ENCODE measurements at regions not wholly inside any gene's neighbourhood (a gene's known extent, or its start where the extent isn't known, plus 50 kb on each side); places are given as distances from the start of the nearest gene placed in this dataset.

DNA sequence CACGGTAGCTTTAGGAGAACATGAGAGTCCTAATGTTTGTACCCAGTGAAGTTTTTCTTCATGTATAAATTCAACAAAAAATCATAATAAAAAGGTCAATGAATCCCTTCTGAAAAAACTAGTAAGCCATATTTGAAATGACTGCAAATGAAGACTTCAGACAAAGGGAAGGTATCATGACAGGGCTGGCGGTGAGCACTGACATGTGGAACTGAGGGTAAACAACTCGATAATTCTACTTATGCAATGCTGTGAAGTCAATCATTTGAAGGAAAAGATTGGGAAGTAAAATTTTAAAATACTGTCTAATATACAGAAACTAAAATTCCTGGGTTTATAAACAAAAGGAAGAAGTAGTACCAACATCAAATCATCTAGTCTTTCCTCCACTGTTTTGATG is 190.2 kb upstream of the COPS8 start:
- Histone ChIP-seq H3K79me2 (ENCODE audit: control insufficient read depth, insufficient read depth, low read length) (no peaks in the 10 kb centered on the region), H3K4me2 (ENCODE audit: extremely low read depth, insufficient read depth, low read length) (no peak overlapping the region), H3K9me3 (ENCODE audit: control insufficient read depth, insufficient read depth, low read depth, low read length) (no peaks in the 10 kb centered on the region), H2AFZ (ENCODE audit: low read length) (no peak overlapping the region), H3K4me3 (replicated peaks in 1 of 4; ENCODE audit: control extremely low read depth in 1 of 4, insufficient read depth in 1 of 4, low read depth in 3 of 4, low read length in 4 of 4) (no peak overlapping the region), H3K36me3 (ENCODE audit: control insufficient read depth, insufficient read depth, low read length) (no peaks in the 10 kb centered on the region), H3K27me3 (ENCODE audit: control insufficient read depth, insufficient read depth, low read length) (no peaks in the 10 kb centered on the region), H3K27ac (ENCODE audit: insufficient read depth, low read length) (no peak overlapping the region), H3K9ac (ENCODE audit: insufficient read depth, low read length) (no peak overlapping the region), H4K20me1 (ENCODE audit: control insufficient read depth, extremely low read depth, insufficient read depth, low read length) (no peaks in the 10 kb centered on the region), H3K4me1 (ENCODE audit: control insufficient read depth, extremely low read depth, insufficient read depth, low read length) (no peaks in the 10 kb centered on the region)
- TF ChIP-seq, protein P1, sequence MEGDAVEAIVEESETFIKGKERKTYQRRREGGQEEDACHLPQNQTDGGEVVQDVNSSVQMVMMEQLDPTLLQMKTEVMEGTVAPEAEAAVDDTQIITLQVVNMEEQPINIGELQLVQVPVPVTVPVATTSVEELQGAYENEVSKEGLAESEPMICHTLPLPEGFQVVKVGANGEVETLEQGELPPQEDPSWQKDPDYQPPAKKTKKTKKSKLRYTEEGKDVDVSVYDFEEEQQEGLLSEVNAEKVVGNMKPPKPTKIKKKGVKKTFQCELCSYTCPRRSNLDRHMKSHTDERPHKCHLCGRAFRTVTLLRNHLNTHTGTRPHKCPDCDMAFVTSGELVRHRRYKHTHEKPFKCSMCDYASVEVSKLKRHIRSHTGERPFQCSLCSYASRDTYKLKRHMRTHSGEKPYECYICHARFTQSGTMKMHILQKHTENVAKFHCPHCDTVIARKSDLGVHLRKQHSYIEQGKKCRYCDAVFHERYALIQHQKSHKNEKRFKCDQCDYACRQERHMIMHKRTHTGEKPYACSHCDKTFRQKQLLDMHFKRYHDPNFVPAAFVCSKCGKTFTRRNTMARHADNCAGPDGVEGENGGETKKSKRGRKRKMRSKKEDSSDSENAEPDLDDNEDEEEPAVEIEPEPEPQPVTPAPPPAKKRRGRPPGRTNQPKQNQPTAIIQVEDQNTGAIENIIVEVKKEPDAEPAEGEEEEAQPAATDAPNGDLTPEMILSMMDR (conservative IDR thresholded peaks at IDR 0.05 in 1 of 2, IDR thresholded peaks at IDR 0.05 in 1 of 2; ENCODE audit: low read depth in 1 of 2, low read length in 2 of 2) = no peak
- TF ChIP-seq EZH2 (IDR thresholded peaks at IDR 0.05; ENCODE audit: low read length, missing control alignments) = no peak
- no peak for DNase-seq (ENCODE audit: low read depth in 2 of 2)

GRCh38 chr2:236896688-236897087 is 189.0 kb upstream of the COPS8 start:
- Histone ChIP-seq H3K4me1 (ENCODE audit: control insufficient read depth, extremely low read depth, insufficient read depth, low read length) (no peaks in the 10 kb centered on the region), H3K9me3 (ENCODE audit: control insufficient read depth, insufficient read depth, low read depth, low read length) (no peaks in the 10 kb centered on the region), H3K4me2 (ENCODE audit: extremely low read depth, insufficient read depth, low read length) (no peak overlapping the region), H3K27ac (ENCODE audit: insufficient read depth, low read length) (no peak overlapping the region), H3K4me3 (replicated peaks in 1 of 4; ENCODE audit: control extremely low read depth in 1 of 4, insufficient read depth in 1 of 4, low read depth in 3 of 4, low read length in 4 of 4) (no peak overlapping the region), H3K27me3 (ENCODE audit: control insufficient read depth, insufficient read depth, low read length) (no peaks in the 10 kb centered on the region), H3K36me3 (ENCODE audit: control insufficient read depth, insufficient read depth, low read length) (no peaks in the 10 kb centered on the region), H3K9ac (ENCODE audit: insufficient read depth, low read length) (no peak overlapping the region), H2AFZ (ENCODE audit: low read length) (no peak overlapping the region), H3K79me2 (ENCODE audit: control insufficient read depth, insufficient read depth, low read length) (no peaks in the 10 kb centered on the region), H4K20me1 (ENCODE audit: control insufficient read depth, extremely low read depth, insufficient read depth, low read length) (no peaks in the 10 kb centered on the region)
- no peak for DNase-seq (ENCODE audit: low read depth in 2 of 2)
- TF ChIP-seq, protein P1 (conservative IDR thresholded peaks at IDR 0.05 in 1 of 2, IDR thresholded peaks at IDR 0.05 in 1 of 2; ENCODE audit: low read depth in 1 of 2, low read length in 2 of 2) = no peak
- no peak for TF ChIP-seq EZH2 (IDR thresholded peaks at IDR 0.05; ENCODE audit: low read length, missing control alignments)

DNA sequence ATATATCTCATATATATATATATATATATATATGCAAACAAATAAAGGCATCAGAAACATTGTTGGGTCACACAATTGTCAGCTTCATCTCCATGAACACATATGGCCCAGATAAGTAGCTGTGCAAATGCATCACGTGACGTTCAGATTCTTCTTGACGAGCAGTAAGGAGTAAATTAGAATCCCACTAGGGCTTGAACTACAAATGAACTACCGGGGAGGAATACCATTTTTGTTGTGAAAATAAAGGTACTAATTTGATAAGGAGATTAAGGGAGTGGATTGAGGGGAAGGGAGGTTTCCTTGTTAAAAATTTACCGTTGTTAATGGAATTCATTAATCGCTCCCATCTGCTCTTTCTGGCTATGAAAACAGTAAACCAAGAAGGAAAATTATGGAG is 186.5 kb upstream of the COPS8 start:
- Histone ChIP-seq H3K9ac (ENCODE audit: insufficient read depth, low read length) (no peak overlapping the region), H4K20me1 (ENCODE audit: control insufficient read depth, extremely low read depth, insufficient read depth, low read length) (no peaks in the 10 kb centered on the region), H3K79me2 (ENCODE audit: control insufficient read depth, insufficient read depth, low read length) (no peaks in the 10 kb centered on the region), H3K9me3 (ENCODE audit: control insufficient read depth, insufficient read depth, low read depth, low read length) (no peaks in the 10 kb centered on the region), H3K27ac (ENCODE audit: insufficient read depth, low read length) (no peak overlapping the region), H3K4me3 (replicated peaks in 1 of 4; ENCODE audit: control extremely low read depth in 1 of 4, insufficient read depth in 1 of 4, low read depth in 3 of 4, low read length in 4 of 4) (no peak overlapping the region), H3K4me1 (ENCODE audit: control insufficient read depth, extremely low read depth, insufficient read depth, low read length) (no peaks in the 10 kb centered on the region), H3K4me2 (ENCODE audit: extremely low read depth, insufficient read depth, low read length) (no peak overlapping the region), H3K27me3 (ENCODE audit: control insufficient read depth, insufficient read depth, low read length) (peaks cover 2% of the 10 kb centered on the region), H3K36me3 (ENCODE audit: control insufficient read depth, insufficient read depth, low read length) (no peaks in the 10 kb centered on the region), H2AFZ (ENCODE audit: low read length) (no peak overlapping the region)
- TF ChIP-seq, protein P1 (conservative IDR thresholded peaks at IDR 0.05 in 1 of 2, IDR thresholded peaks at IDR 0.05 in 1 of 2; ENCODE audit: low read depth in 1 of 2, low read length in 2 of 2) = no peak
- no peak for TF ChIP-seq EZH2 (IDR thresholded peaks at IDR 0.05; ENCODE audit: low read length, missing control alignments)
- DNase-seq (ENCODE audit: low read depth in 2 of 2) = no peak

All from fibroblast of lung (primary cell).